Thyroid gland (tissue), 4 donors: ENCODE measurements at regions not wholly inside any gene's neighbourhood (a gene's known extent, or its start where the extent isn't known, plus 50 kb on each side); places are given as distances from the start of the nearest gene placed in this dataset.

Experiments used
- DNase-seq, 2 donors: peaks; one replicate each; pipeline ENCODE4 v3.0.0-alpha.2; 2019
- H3K27ac ChIP-seq, 3 donors: fragments of 200-600 bp; sonication (generic); 1 replicate in 2 of 3; 2 replicates in 1 of 3; pipeline ENCODE4 v1.5.1; 2016 to 2019; ENCODE audit warnings: mild to moderate bottlenecking in 1 of 3, moderate library complexity in 1 of 3
- H3K27me3 ChIP-seq: fragments of 200-600 bp; sonication (generic); one replicate; pipeline ENCODE4 v1.5.1; 2019
- H3K36me3 ChIP-seq, 2 donors: fragments of 200-600 bp; sonication (generic); one replicate each; pipeline ENCODE4 v1.5.1; 2016 to 2019
- H3K4me1 ChIP-seq, 2 donors: fragments of 200-600 bp; sonication (generic); one replicate each; pipeline ENCODE4 v1.5.1; 2017 to 2019
- H3K4me3 ChIP-seq, 3 donors: fragments of 200-600 bp; sonication (generic); replicated peaks in 1 of 3; 1 replicate in 2 of 3; 2 replicates in 1 of 3; pipeline ENCODE4 v1.5.1; 2016; ENCODE audit warnings: mild to moderate bottlenecking in 1 of 3
- H3K9me3 ChIP-seq: fragments of 200-600 bp; sonication (generic); one replicate; pipeline ENCODE4 v1.5.1; 2017
- CTCF ChIP-seq, 6 experiments: fragments of 200-600 bp in 3 of 6; fragments of 450-650 bp in 3 of 6; sonication (generic) in 3 of 6; IDR thresholded peaks; one replicate each; pipeline ENCODE4 v1.5.1; 2016 to 2019; ENCODE audit warnings: antibody characterized with exemption in 6 of 6, mild to moderate bottlenecking in 2 of 6, inconsistent platforms in 1 of 6, moderate library complexity in 1 of 6
- POLR2A ChIP-seq, 2 donors: fragments of 450-650 bp; IDR thresholded peaks; one replicate each; pipeline ENCODE4 v1.6.1; 2017; ENCODE audit warnings: antibody characterized with exemption in 2 of 2, mild to moderate bottlenecking in 2 of 2, moderate library complexity in 1 of 2
- WGBS, 2 donors: methylation state at CpG; one replicate each; pipeline ENCODE4 v1.1.5; 2017; 5-methylcytosine and 5-hydroxymethylcytosine counted together
- intact Hi-C: fragments of 100-400 bp; cut with DNase I; formaldehyde crosslinking; loops from one replicate; pipeline ENCODE4 v1.15.1; 2023

- no peaks in the 10 kb centered on the region for H3K36me3 ChIP-seq
- TF ChIP-seq CTCF (IDR thresholded peaks at IDR 0.05) (no peak), POLR2A (IDR thresholded peaks at IDR 0.05) (no peak)
Observed at GRCh38 chr1:58095183-58095582, 451.3 kb downstream of the OMA1 start.

GRCh38 chr1:58094221-58094620, 452.3 kb downstream of the OMA1 start:
- no peaks in the 10 kb centered on the region for H3K4me1 ChIP-seq
- intact Hi-C loops: no loop called here
- TF ChIP-seq POLR2A (IDR thresholded peaks at IDR 0.05): no peak
- no peak for TF ChIP-seq CTCF (IDR thresholded peaks at IDR 0.05)
- H3K27me3 ChIP-seq: no peaks in the 10 kb centered on the region
- WGBS, 2 donors: 68 to 87% methylated on average over 2 of the region's 2 CpGs
- H3K4me3 ChIP-seq: no peak overlapping the region
- no peaks in the 10 kb centered on the region for H3K36me3 ChIP-seq
- no peak overlapping the region for H3K27ac ChIP-seq
- no peak for DNase-seq
- H3K9me3 ChIP-seq: no peaks in the 10 kb centered on the region

More at GRCh38 chr1:58095183-58095582, 451.3 kb downstream of the OMA1 start:
- no peak for DNase-seq
- intact Hi-C loops: no loop called here
- Histone ChIP-seq H3K27me3 (no peaks in the 10 kb centered on the region), H3K27ac (no peak overlapping the region), H3K4me1 (no peaks in the 10 kb centered on the region), H3K9me3 (no peaks in the 10 kb centered on the region), H3K4me3 (no peak overlapping the region)
- 92 to 93% methylated on average over 5 of the region's 5 CpGs for whole genome bisulfite sequencing, 2 donors

GRCh38 chr1:58090640-58091039, 455.9 kb downstream of the OMA1 start:
- Histone ChIP-seq H3K27me3 (no peaks in the 10 kb centered on the region), H3K36me3 (no peaks in the 10 kb centered on the region), H3K4me1 (no peaks in the 10 kb centered on the region), H3K4me3 (no peak overlapping the region), H3K27ac (no peak overlapping the region), H3K9me3 (no peaks in the 10 kb centered on the region)
- TF ChIP-seq POLR2A (IDR thresholded peaks at IDR 0.05) (no peak), CTCF (IDR thresholded peaks at IDR 0.05) (no peak)
- intact Hi-C loops: no loop called here
- 41 to 48% methylated on average over 2 of the region's 2 CpGs for WGBS, 2 donors
- DNase-seq: no peak

- WGBS, 2 donors: 59 to 60% methylated on average over 10 of the region's 10 CpGs
- intact Hi-C loops: no loop called here
- no peak for DNase-seq
- Histone ChIP-seq H3K27ac (no peak overlapping the region), H3K4me3 (no peak overlapping the region), H3K27me3 (no peaks in the 10 kb centered on the region), H3K4me1 (no peaks in the 10 kb centered on the region), H3K36me3 (no peaks in the 10 kb centered on the region), H3K9me3 (no peaks in the 10 kb centered on the region)
- TF ChIP-seq CTCF (IDR thresholded peaks at IDR 0.05) (no peak), POLR2A (IDR thresholded peaks at IDR 0.05) (no peak)
Observed at GRCh38 chr1:58089898-58090534, 456.5 kb downstream of the OMA1 start.

- Histone ChIP-seq H3K4me1 (no peaks in the 10 kb centered on the region), H3K27ac (no peak overlapping the region), H3K9me3 (no peaks in the 10 kb centered on the region), H3K27me3 (no peaks in the 10 kb centered on the region), H3K4me3 (no peak overlapping the region), H3K36me3 (no peaks in the 10 kb centered on the region)
- intact Hi-C loops: no loop called here
- TF ChIP-seq POLR2A (IDR thresholded peaks at IDR 0.05) (no peak), CTCF (IDR thresholded peaks at IDR 0.05) (no peak)
- no peak for DNase-seq
- WGBS, 2 donors: 52 to 55% methylated on average over 3 of the region's 3 CpGs
Observed at GRCh38 chr1:58084266-58084665, 462.3 kb downstream of the OMA1 start.
